ENCODE measurements at regions not wholly inside any gene's neighbourhood (a gene's known extent, or its start where the extent isn't known, plus 50 kb on each side); places are given as distances from the start of the nearest gene placed in this dataset.
"Not testable (repeated sequence)": the region's sequence is repeated elsewhere in the genome, so short reads cannot be mapped to it uniquely, and the experiment has no call there.

DNA sequence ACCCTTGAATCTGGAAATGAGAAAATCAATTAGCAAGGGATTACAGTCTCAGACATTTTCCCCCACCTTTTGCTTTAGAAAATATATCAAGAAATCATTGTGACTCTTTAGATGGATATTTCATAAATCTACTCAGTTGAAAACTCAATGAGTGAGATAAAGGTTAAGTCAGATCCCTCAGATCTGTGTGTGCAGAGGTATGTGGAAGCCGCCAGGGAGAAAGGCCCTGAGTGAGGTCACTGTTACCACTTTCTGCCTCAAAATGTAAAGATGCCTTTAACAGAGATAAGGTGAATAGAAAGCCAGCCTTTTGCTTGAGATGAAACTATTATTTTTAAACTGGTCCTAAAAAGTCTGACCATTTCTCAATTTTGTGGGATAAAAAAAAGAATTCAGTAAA, 225.6 kb upstream of the HES1 start:
- no peak overlapping the region for H3K27ac Mint-ChIP-seq

DNA sequence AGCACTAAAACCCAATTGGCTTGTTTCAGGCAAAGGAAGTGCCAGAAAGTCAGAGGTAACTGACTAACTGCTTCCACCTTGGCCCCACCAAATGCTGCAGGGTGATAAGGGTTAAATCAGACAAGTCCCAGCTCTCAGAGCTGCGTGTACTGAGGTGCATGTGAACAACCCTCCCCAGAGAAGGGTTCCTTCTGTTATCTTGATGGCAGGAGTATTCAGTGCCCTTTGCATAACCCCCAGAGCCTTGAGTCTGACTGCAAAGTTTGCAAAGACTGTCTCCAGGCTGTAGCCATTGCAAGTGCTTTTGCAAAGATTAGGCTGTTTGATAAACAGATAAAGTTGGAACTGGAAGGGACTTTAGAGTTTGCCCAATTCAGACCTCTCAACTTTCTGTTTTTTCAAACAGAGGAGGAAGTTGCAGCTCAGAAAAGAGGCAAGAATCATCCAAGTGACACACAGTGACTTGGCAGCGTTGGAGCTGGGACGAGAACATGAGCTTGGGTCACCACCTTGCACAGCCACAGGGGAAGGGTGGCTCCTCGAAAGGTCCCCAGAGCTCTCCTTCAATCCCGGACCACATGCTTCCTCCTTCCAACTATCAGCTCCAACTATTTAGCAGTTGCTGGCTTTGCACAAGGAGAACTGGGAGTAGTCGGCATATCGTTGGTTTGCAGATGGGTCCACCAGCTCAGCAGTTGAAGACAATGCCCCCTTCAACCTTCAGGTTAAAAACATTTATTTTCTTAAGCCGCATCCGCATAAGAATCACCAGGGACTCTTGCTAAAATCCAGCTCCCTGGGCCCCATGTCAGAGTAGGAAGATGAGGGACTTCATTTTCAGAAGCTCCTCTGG, 224.8 kb upstream of the HES1 start:
- DNase-seq (no peak), ATAC-seq (replicated peaks in 1 of 2) (peak; percentile 53 to 59)
- Mint-ChIP-seq H3K36me3 (ENCODE audit: insufficient read depth in 2 of 2) (peaks cover 2 to 4% of the 10 kb centered on the region in 2 donors), H3K9me3 (peaks cover 3% of the 10 kb centered on the region in 2 donors), H3K27me3 (ENCODE audit: low read depth) (no peaks in the 10 kb centered on the region), H3K4me1 (ENCODE audit: low read depth) (peaks cover 41% of the 10 kb centered on the region), H3K27ac (no peak overlapping the region), H3K4me3 (peak overlapping the region in 1 of 2 donors; percentile 70)

More for the DNA sequence above, 225.6 kb upstream of the HES1 start:
- peaks cover 41% of the 10 kb centered on the region for H3K4me1 Mint-ChIP-seq (ENCODE audit: low read depth)
- no peak overlapping the region for H3K4me3 Mint-ChIP-seq
- peaks cover 3% of the 10 kb centered on the region in 2 donors for H3K9me3 Mint-ChIP-seq
- ATAC-seq (replicated peaks in 1 of 2): no peak
- DNase-seq: no peak
- peaks cover 2 to 4% of the 10 kb centered on the region in 2 donors for H3K36me3 Mint-ChIP-seq (ENCODE audit: insufficient read depth in 2 of 2)
- no peaks in the 10 kb centered on the region for H3K27me3 Mint-ChIP-seq (ENCODE audit: low read depth)

DNA sequence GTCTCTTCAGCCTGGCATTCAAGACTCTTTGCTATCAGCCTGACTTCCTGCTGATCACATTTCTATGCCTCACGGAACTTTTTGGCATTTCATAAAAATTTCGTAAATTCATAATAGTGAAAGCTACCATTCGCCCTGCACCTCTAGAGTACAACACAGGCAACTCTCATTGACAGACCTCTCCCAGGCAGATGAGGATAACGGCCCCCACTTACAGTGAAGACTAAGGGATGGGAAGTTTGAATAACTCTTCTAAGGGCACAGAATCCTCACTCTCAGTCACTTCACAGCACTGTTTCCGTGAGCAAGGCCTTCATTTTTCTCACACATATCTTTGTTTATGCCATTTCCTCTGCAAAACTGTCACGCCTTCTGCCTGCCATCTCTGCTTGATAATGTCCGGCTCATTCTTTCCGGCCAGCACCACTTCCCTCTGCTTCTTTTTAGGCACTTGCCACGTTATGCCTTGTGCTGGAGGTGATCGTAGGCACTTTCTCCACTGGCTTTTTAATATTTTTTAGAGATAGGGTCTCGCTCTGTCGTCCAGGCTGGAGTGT, 224.1 kb upstream of the HES1 start:
- Mint-ChIP-seq H3K4me1 (ENCODE audit: low read depth) (peaks cover 41% of the 10 kb centered on the region), H3K9me3 (peaks cover 0 to 3% of the 10 kb centered on the region in 2 donors), H3K36me3 (ENCODE audit: insufficient read depth in 2 of 2) (peaks cover 2 to 4% of the 10 kb centered on the region in 2 donors), H3K27ac (peak overlapping the region; percentile 43), H3K27me3 (ENCODE audit: low read depth) (no peaks in the 10 kb centered on the region), H3K4me3 (peak overlapping the region; percentile 46 to 70)
- no peak for DNase-seq
- peak; percentile 22 to 27 for ATAC-seq (replicated peaks in 1 of 2)

DNA sequence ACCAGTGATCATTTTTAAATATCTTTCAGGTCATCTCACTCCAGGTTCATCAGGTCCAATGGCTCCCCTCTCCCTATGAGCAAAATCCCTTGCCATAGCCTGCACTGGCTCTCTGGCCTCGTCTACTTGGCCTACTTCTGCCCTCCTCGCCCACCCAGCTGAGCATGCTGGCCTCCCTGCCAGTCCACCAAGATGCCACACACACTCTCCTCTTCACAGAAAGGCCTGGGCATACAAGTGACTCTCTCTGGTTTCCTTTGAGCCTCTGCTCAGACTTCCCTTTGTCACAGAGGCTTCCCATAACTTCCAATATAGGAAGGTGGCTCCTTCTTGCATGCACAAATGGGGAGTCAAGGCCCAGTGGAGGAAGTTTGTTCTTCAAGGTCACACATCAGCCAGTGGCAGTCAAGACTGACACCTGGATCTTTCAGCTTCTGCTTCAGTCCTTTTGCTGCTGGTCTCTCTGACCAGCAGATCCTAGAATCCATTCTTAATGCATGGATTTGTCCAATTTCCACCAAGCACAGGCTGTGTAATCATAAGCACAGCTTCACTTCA, 223.2 kb upstream of the HES1 start:
- H3K36me3 Mint-ChIP-seq (ENCODE audit: insufficient read depth in 2 of 2): peaks cover under 1 to 2% of the 10 kb centered on the region in 2 donors
- H3K27me3 Mint-ChIP-seq (ENCODE audit: low read depth): no peaks in the 10 kb centered on the region
- H3K27ac Mint-ChIP-seq: no peak overlapping the region
- H3K9me3 Mint-ChIP-seq: peaks cover 0 to 2% of the 10 kb centered on the region in 2 donors
- no peak for ATAC-seq (replicated peaks in 1 of 2)
- no peak overlapping the region for H3K4me3 Mint-ChIP-seq
- no peak for DNase-seq
- peaks cover 41% of the 10 kb centered on the region for H3K4me1 Mint-ChIP-seq (ENCODE audit: low read depth)

DNA sequence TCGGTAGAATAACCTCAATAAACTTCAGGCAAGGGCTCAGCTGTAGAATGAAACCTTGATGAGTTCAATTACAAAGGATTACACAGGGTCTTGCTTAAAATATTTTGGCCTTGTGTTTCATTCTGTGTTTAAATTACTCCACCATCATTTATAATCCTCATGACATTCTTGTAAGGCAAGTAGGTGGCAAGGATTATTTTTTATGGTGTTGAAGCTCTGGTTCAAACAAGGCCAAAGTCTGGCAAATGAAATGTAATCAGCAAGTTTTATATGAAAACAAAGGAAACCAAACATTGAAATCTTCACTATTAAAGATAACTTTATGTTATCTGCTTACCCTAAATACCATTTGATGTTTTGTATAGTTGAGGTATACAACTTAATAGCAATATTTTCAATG, 221.3 kb upstream of the HES1 start:
- Mint-ChIP-seq H3K36me3 (ENCODE audit: insufficient read depth in 2 of 2) (no peaks in the 10 kb centered on the region), H3K27me3 (ENCODE audit: low read depth) (no peaks in the 10 kb centered on the region), H3K27ac (no peak overlapping the region), H3K9me3 (no peaks in the 10 kb centered on the region), H3K4me1 (ENCODE audit: low read depth) (peaks cover 33% of the 10 kb centered on the region), H3K4me3 (no peak overlapping the region)
- ATAC-seq (replicated peaks in 1 of 2) (no peak), DNase-seq (no peak)

DNA sequence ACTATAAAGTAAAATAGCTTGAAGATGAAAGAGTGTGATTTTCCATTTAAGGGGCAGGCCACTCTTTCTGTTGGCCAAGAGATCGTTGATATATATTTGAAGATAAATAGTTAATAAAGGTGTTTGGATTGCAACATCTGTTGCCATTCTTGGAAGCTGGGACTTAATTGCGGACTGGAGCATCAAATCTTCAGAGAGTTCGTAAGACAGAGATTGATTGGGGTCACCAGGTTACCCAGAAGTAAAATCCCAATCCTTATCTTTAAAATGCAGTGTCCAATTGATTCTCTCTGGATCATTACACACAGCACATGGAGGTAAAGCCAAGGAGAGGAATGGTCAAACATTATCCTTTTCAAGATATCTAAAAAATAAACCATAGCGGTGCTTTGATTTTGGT, 220.8 kb upstream of the HES1 start:
- Mint-ChIP-seq H3K36me3 (ENCODE audit: insufficient read depth in 2 of 2) (no peaks in the 10 kb centered on the region), H3K4me3 (no peak overlapping the region), H3K4me1 (ENCODE audit: low read depth) (peaks cover 28% of the 10 kb centered on the region), H3K27ac (no peak overlapping the region), H3K9me3 (no peaks in the 10 kb centered on the region), H3K27me3 (ENCODE audit: low read depth) (no peaks in the 10 kb centered on the region)
- no peak for ATAC-seq (replicated peaks in 1 of 2)
- DNase-seq: no peak

DNA sequence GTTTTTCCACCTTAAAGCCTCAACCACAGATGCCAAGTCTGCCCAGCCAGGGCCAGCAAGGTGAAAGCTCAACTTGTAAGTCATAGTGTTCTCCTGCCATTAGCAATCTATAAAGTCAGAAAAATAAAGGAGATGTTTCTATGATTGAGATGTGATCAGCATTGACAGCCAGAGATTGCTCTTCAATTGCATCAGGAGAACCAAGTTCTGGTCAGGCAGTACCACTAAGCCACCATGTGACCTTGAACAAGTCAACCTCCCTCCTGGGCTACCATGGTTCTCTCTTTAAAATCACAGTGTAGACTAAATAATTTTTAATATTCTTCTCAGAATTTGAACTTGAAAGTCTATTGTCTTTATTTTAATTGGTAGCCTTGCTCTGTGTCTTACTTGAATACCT, 220.3 kb upstream of the HES1 start:
- no peak for DNase-seq
- Mint-ChIP-seq H3K9me3 (no peaks in the 10 kb centered on the region), H3K27ac (no peak overlapping the region), H3K4me1 (ENCODE audit: low read depth) (peaks cover 23% of the 10 kb centered on the region), H3K36me3 (ENCODE audit: insufficient read depth in 2 of 2) (no peaks in the 10 kb centered on the region), H3K27me3 (ENCODE audit: low read depth) (no peaks in the 10 kb centered on the region), H3K4me3 (no peak overlapping the region)
- ATAC-seq (replicated peaks in 1 of 2): no peak

DNA sequence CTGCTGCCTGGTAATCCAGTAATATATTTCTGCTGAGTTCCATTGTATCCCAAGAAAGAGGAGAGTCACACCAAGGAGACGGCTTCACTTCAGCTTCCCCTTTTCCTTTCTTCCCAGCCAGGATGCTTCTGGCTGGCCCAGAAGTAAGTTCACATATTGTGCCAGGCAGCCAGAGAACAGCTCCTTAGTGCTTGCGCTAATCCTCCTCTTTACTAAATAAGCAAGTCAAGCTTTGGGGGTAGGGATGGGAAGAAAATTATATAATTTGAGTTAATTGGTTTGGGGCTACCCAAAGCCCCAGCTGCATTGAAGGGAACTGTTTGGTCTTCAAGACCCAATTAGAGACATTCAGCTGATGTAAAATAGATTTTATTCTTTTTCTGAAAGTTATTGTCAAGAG, 218.8 kb upstream of the HES1 start:
- H3K4me3 Mint-ChIP-seq: no peak overlapping the region
- H3K27ac Mint-ChIP-seq: no peak overlapping the region
- H3K27me3 Mint-ChIP-seq (ENCODE audit: low read depth): no peaks in the 10 kb centered on the region
- no peak for DNase-seq
- no peaks in the 10 kb centered on the region for H3K9me3 Mint-ChIP-seq
- H3K4me1 Mint-ChIP-seq (ENCODE audit: low read depth): peaks cover 8% of the 10 kb centered on the region
- no peak for ATAC-seq (replicated peaks in 1 of 2)
- no peaks in the 10 kb centered on the region for H3K36me3 Mint-ChIP-seq (ENCODE audit: insufficient read depth in 2 of 2)

DNA sequence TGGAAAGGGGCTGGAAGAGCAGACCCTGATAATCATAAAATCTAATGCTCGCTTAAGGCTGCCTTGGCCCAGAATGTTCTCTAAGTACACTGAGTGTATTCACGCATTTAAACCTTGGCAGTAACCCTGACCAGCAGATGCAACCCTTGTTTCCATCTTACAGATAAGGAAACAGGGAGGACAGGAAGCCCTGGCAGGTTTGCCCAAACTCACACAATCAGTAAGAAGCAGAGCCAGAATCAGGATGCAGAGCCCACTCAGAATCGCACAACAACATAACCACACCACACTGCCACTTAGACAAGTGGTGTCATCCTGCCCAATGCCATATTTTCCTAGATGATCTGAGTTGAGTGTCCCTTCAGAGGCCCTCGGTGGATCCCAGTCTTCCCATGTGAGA, 214.5 kb upstream of the HES1 start:
- H3K36me3 Mint-ChIP-seq (ENCODE audit: insufficient read depth in 2 of 2): no peaks in the 10 kb centered on the region
- no peaks in the 10 kb centered on the region for H3K27me3 Mint-ChIP-seq (ENCODE audit: low read depth)

DNA sequence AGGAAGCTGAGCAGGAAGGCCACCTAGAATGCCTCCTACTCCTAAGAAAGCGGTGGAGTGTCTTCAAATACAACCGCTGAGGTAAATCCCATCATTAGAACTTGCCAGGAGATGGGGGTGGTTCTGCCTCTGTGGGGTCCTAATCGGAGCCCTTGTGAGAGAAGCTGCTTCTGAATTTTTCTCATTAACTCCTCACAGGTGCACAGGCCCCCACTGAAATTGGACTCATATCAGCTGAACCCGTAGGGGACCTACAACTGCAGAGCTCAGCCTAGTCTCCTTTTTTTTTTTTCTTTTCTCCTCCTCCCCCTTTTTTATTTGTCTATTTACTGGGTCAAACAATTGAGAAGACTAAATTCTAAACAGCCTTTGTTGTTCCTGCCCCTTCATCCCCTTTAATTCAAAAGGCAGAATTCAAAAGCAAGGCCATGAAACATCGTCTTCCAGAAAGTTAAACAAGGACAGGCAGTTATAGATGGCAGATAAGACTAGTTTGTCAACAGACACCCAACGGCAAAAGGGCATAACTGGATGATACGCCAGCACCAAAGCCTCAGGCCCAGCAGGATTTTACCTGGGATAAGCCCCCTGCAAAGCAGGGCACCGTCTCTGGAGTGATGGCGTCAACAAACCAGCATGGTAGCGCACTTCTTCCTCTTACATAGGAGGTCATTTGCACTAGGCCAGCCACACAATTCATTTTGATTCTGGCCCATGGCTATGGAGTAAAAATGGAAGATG, 213.7 kb upstream of the HES1 start:
- DNase-seq (no peak), ATAC-seq (replicated peaks in 1 of 2) (no peak)
- no peaks in the 10 kb centered on the region for H3K36me3 Mint-ChIP-seq (ENCODE audit: insufficient read depth in 2 of 2)
- no peaks in the 10 kb centered on the region for H3K9me3 Mint-ChIP-seq
- H3K4me3 Mint-ChIP-seq: no peak overlapping the region
- H3K27ac Mint-ChIP-seq: no peak overlapping the region
- no peaks in the 10 kb centered on the region for H3K27me3 Mint-ChIP-seq (ENCODE audit: low read depth)
- no peaks in the 10 kb centered on the region for H3K4me1 Mint-ChIP-seq (ENCODE audit: low read depth)

More for the DNA sequence above, 214.5 kb upstream of the HES1 start:
- DNase-seq (no peak), ATAC-seq (replicated peaks in 1 of 2) (no peak)
- no peaks in the 10 kb centered on the region for H3K4me1 Mint-ChIP-seq (ENCODE audit: low read depth)
- H3K4me3 Mint-ChIP-seq: no peak overlapping the region
- H3K9me3 Mint-ChIP-seq: no peaks in the 10 kb centered on the region
- H3K27ac Mint-ChIP-seq: no peak overlapping the region

DNA sequence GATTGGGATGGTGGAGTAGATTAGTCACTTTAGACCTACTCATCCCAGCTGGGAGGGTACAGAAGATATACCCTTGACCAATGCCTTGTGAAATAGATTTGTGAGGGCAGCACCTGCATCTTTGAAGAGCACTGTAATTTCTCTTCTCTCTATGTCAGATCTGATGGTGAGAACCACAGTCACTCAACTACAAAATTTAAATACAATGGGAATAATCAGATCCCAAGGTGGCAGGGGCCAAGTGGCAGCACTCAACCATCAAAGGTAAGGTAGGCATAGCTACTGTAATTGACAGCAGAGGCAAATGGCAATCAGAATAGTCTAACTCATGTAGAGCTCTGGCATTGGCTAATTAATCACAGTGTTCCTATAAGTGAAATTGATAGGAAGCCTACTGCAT, 212.0 kb upstream of the HES1 start:
- H3K4me3 Mint-ChIP-seq; DNase-seq; H3K27ac Mint-ChIP-seq; H3K4me1 Mint-ChIP-seq (ENCODE audit: low read depth); ATAC-seq (replicated peaks in 1 of 2); H3K27me3 Mint-ChIP-seq (ENCODE audit: low read depth); H3K36me3 Mint-ChIP-seq (ENCODE audit: insufficient read depth in 2 of 2); H3K9me3 Mint-ChIP-seq: not testable (repeated sequence)

DNA sequence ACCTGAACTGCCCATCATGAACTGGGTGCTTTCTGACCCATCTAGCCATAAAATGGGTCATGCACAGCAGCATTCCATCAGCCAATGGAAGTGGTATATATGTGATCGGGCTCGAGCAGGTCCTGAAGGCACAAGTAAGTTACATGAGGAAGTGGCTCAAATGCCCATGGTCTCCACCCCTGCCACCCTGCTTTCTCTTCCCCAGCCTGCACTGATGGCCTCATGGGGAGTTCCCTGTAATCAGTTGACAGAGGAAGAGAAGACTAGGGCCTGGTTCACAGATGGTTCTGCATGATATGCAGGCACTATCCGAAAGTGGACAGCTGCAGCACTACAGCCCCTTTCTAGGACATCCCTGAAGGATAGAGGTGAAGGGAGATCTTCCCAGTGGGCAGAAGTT, 209.9 kb upstream of the HES1 start:
- ATAC-seq (replicated peaks in 1 of 2); DNase-seq; H3K9me3 Mint-ChIP-seq; H3K27ac Mint-ChIP-seq; H3K36me3 Mint-ChIP-seq (ENCODE audit: insufficient read depth in 2 of 2); H3K27me3 Mint-ChIP-seq (ENCODE audit: low read depth); H3K4me3 Mint-ChIP-seq: not testable (repeated sequence)
- H3K4me1 Mint-ChIP-seq (ENCODE audit: low read depth): peaks cover 12% of the 10 kb centered on the region

Data from activated T-cell treated with anti-CD3 and anti-CD28 coated beads, Interleukin-2, amount 50 U/mL, for 72 hours (primary cell).